Adrenal gland (tissue), 9 donors: ENCODE measurements at regions not wholly inside any gene's neighbourhood (a gene's known extent, or its start where the extent isn't known, plus 50 kb on each side); places are given as distances from the start of the nearest gene placed in this dataset.

Source experiments
- DNase-seq, 7 donors: peaks; one replicate each; pipeline ENCODE4 v3.0.0-alpha.2; 2019 to 2020
- H3K27ac ChIP-seq, 5 donors: fragments of 200-600 bp; sonication (generic) in 4 of 5; 1 replicate in 3 of 5; 2 replicates in 2 of 5; pipeline versions ENCODE4 v1.5.1 to v1.8.0; 2016 to 2020; ENCODE audit warnings: mild to moderate bottlenecking in 1 of 5
- H3K27me3 ChIP-seq: fragments of 200-600 bp; 2 replicates; pipeline ENCODE4 v1.8.0; 2021
- H3K36me3 ChIP-seq, 2 donors: fragments of 200-600 bp; replicated peaks in 1 of 2; 1 replicate in 1 of 2; 2 replicates in 1 of 2; pipeline versions ENCODE4 v1.5.1 to v1.8.0; 2018 to 2022
- H3K4me1 ChIP-seq, 2 donors: fragments of 200-600 bp; replicated peaks in 1 of 2; 1 replicate in 1 of 2; 2 replicates in 1 of 2; pipeline versions ENCODE4 v1.5.1 to v1.8.0; 2018 to 2021
- H3K4me3 ChIP-seq, 4 donors: fragments of 200-600 bp; sonication (generic) in 3 of 4; one replicate each; pipeline ENCODE4 v1.5.1; 2016 to 2018
- H3K9me3 ChIP-seq, 3 donors: fragments of 200-600 bp; sonication (generic) in 1 of 3; replicated peaks in 1 of 3; 1 replicate in 2 of 3; 2 replicates in 1 of 3; pipeline versions ENCODE4 v1.5.1 to v1.8.0; 2016 to 2021
- CTCF ChIP-seq, 6 experiments: fragments of 450-650 bp in 4 of 6; fragments of 200-600 bp in 2 of 6; sonication (generic) in 1 of 6; IDR thresholded peaks; 1 replicate in 5 of 6; 2 replicates in 1 of 6; pipeline versions ENCODE4 v1.5.1 to v1.8.0; 2016 to 2021; ENCODE audit warnings: antibody characterized with exemption in 6 of 6, mild to moderate bottlenecking in 2 of 6, moderate library complexity in 1 of 6
- POLR2A ChIP-seq, 2 donors: fragments of 450-650 bp; IDR thresholded peaks; one replicate each; pipeline ENCODE4 v1.6.1; 2017; ENCODE audit warnings: antibody characterized with exemption in 2 of 2, mild to moderate bottlenecking in 2 of 2, moderate library complexity in 1 of 2
- WGBS, 4 donors: extraction: QIAGEN DNeasy Blood & Tissue Kit in 2 of 4; methylation state at CpG; one replicate each; pipeline versions ENCODE4 v1.1.5 to v1.1.7; 2013 to 2017; 5-methylcytosine and 5-hydroxymethylcytosine counted together
- intact Hi-C, 2 donors: fragments of 100-400 bp; cut with DNase I; formaldehyde crosslinking; loops; one replicate each; pipeline versions ENCODE4 v1.14.1 to v1.15.0; 2022 to 2023
- donor health status: healthy with polysubstance abuse.
- donor health status: Bipolar disorder and iron deficiency.
- donor health status: DM: yes; HTN: yes; CAD: no.
- donor health status: DM: no; HTN: no; CAD: no.
- donor health status: DM: no; HTN: no; CAD: no.

- WGBS, 4 donors, result 75 to 84% (median 77%) methylated on average over 3 of the region's 3 CpGs
- no peaks in the 10 kb centered on the region for H3K9me3 ChIP-seq
- H3K36me3 ChIP-seq, result no peaks in the 10 kb centered on the region
- H3K27me3 ChIP-seq, result no peaks in the 10 kb centered on the region
- TF ChIP-seq CTCF (IDR thresholded peaks at IDR 0.05) (no peak), POLR2A (IDR thresholded peaks at IDR 0.05) (no peak)
- no peak overlapping the region for H3K4me3 ChIP-seq
- intact Hi-C loops, result no loop called here
- no peak overlapping the region for H3K27ac ChIP-seq
- no peaks in the 10 kb centered on the region for H3K4me1 ChIP-seq
- no peak for DNase-seq
Measured at GRCh38 chr13:107493266-107493665, 722.1 kb downstream of the LIG4 start.

GRCh38 chr13:107482688-107483087, 732.6 kb downstream of the LIG4 start:
- no peaks in the 10 kb centered on the region for H3K4me1 ChIP-seq
- H3K9me3 ChIP-seq, result no peaks in the 10 kb centered on the region
- DNase-seq, result no peak
- intact Hi-C loops, result no loop called here
- H3K36me3 ChIP-seq, result no peaks in the 10 kb centered on the region
- 61 to 71% (median 68%) methylated on average over 5 of the region's 5 CpGs for WGBS, 4 donors
- no peak overlapping the region for H3K27ac ChIP-seq
- no peaks in the 10 kb centered on the region for H3K27me3 ChIP-seq
- TF ChIP-seq POLR2A (IDR thresholded peaks at IDR 0.05) (no peak), CTCF (IDR thresholded peaks at IDR 0.05) (no peak)
- H3K4me3 ChIP-seq, result no peak overlapping the region

GRCh38 chr13:107480130-107480529, 735.2 kb downstream of the LIG4 start:
- no peak for DNase-seq
- Histone ChIP-seq H3K9me3 (no peaks in the 10 kb centered on the region), H3K27ac (no peak overlapping the region), H3K27me3 (no peaks in the 10 kb centered on the region), H3K36me3 (no peaks in the 10 kb centered on the region), H3K4me3 (no peak overlapping the region), H3K4me1 (no peaks in the 10 kb centered on the region)
- 64 to 85% (median 74%) methylated on average over 1 of the region's 1 CpG for WGBS, 4 donors
- intact Hi-C loops, result no loop called here
- TF ChIP-seq CTCF (IDR thresholded peaks at IDR 0.05) (no peak), POLR2A (IDR thresholded peaks at IDR 0.05) (no peak)

- DNase-seq, result no peak
- Histone ChIP-seq H3K9me3 (no peaks in the 10 kb centered on the region), H3K4me1 (no peaks in the 10 kb centered on the region), H3K27ac (no peak overlapping the region), H3K36me3 (no peaks in the 10 kb centered on the region), H3K4me3 (no peak overlapping the region), H3K27me3 (no peaks in the 10 kb centered on the region)
- WGBS, 4 donors, result 66 to 80% (median 70%) methylated on average over 3 of the region's 3 CpGs
- no peak for TF ChIP-seq POLR2A (IDR thresholded peaks at IDR 0.05)
- TF ChIP-seq CTCF (IDR thresholded peaks at IDR 0.05), result no peak
- intact Hi-C loops, result no loop called here
Measured at GRCh38 chr13:107477772-107478379, 737.5 kb downstream of the LIG4 start.
